HG03469 (cell line): ENCODE measurements at regions not wholly inside any gene's neighbourhood (a gene's known extent, or its start where the extent isn't known, plus 50 kb on each side); places are given as distances from the start of the nearest gene placed in this dataset.

Experiments
- ATAC-seq: cut with Tn5 transposase; IDR thresholded peaks from one replicate; pipeline ENCODE4 v1.9.1; 2021; ENCODE audit warnings: mild to moderate bottlenecking, moderate library complexity, moderate number of reproducible peaks; ENCODE audit not compliant: unreplicated experiment

- ATAC-seq = no peak
These were observed 1328.4 kb downstream of the PCDH9 start for GRCh38 chr13:65901723-65902122.

GRCh38 chr13:65894049-65894448, 1336.1 kb downstream of the PCDH9 start:
- ATAC-seq = no peak

GRCh38 chr13:65892859-65893258, 1337.3 kb downstream of the PCDH9 start:
- no peak for ATAC-seq

GRCh38 chr13:65889368-65889767, 1340.8 kb downstream of the PCDH9 start:
- ATAC-seq = no peak

GRCh38 chr13:65882810-65883209, 1347.3 kb downstream of the PCDH9 start:
- no peak for ATAC-seq

- ATAC-seq = no peak
These were observed 1348.5 kb downstream of the PCDH9 start for GRCh38 chr13:65881561-65882155.

GRCh38 chr13:65875031-65875430, 1355.1 kb downstream of the PCDH9 start:
- no peak for ATAC-seq

- no peak for ATAC-seq
These were observed 1357.7 kb downstream of the PCDH9 start for GRCh38 chr13:65872448-65872847.

- no peak for ATAC-seq
These were observed 1361.3 kb downstream of the PCDH9 start for GRCh38 chr13:65868884-65869283.

GRCh38 chr13:65868099-65868498, 1362.0 kb downstream of the PCDH9 start:
- no peak for ATAC-seq

GRCh38 chr13:65866138-65866537, 1364.0 kb downstream of the PCDH9 start:
- no peak for ATAC-seq

GRCh38 chr13:65865206-65865605, 1364.9 kb downstream of the PCDH9 start:
- no peak for ATAC-seq

- ATAC-seq = no peak
These were observed 1366.1 kb downstream of the PCDH9 start for GRCh38 chr13:65864039-65864438.

GRCh38 chr13:65860306-65860705, 1369.8 kb downstream of the PCDH9 start:
- no peak for ATAC-seq

GRCh38 chr13:65857942-65858565, 1372.1 kb downstream of the PCDH9 start:
- no peak for ATAC-seq

GRCh38 chr13:65856431-65856830, 1373.7 kb downstream of the PCDH9 start:
- no peak for ATAC-seq

- ATAC-seq = no peak
These were observed 1374.8 kb downstream of the PCDH9 start for GRCh38 chr13:65855242-65855805.

GRCh38 chr13:65854431-65854830, 1375.7 kb downstream of the PCDH9 start:
- ATAC-seq = no peak

GRCh38 chr13:65844266-65844841, 1385.8 kb downstream of the PCDH9 start:
- ATAC-seq = no peak

GRCh38 chr13:65843314-65843731, 1386.8 kb downstream of the PCDH9 start:
- no peak for ATAC-seq

- no peak for ATAC-seq
These were observed 1389.0 kb downstream of the PCDH9 start for GRCh38 chr13:65841156-65841555.

GRCh38 chr13:65836066-65836465, 1394.1 kb downstream of the PCDH9 start:
- no peak for ATAC-seq
